ENCODE measurements at regions not wholly inside any gene's neighbourhood (a gene's known extent, or its start where the extent isn't known, plus 50 kb on each side); places are given as distances from the start of the nearest gene placed in this dataset.

DNA sequence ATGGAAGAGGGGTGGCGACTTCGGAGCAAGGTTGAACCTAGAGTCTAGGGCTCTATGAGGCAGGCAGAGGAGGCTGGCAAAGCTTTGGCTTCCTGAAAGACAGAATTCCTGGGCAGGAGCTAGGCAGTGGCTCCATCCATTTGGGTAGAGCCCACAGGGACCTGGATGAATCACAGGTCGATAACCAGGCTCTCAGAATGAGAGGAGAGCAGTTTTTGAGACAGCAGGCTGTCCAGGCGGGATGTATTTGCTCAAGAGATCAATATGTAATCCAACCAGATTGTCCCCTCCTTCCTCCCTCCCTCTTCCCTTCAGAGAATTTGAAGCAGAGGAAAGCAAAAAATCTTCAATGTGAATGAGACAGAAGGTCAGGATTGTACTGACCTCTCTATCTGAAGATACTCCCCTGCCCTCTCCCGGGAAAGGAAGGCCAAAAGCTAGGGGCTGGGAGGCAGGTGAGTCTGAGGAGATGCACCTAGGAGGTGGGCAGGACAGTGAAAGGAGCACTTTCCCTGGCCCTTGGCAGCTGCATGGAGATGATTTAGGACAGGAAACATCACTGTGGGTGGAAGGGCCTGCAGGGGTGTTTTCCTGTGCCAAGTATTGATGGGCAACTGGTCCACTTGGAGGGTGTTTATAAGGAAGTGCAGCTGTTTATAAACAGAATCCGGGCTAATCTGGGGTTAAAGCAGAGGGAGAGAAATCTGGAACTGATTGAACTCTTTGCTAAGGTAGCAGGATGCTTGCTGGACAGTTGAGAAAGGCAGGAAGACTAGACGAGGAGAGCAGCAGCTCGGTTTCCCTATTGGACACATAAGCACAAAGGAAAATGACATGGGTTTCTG, 212.4 kb upstream of the LRFN2 start:
- H3K9me3 Mint-ChIP-seq = no peaks in the 10 kb centered on the region
- no peak overlapping the region for H3K4me3 Mint-ChIP-seq
- H3K27me3 Mint-ChIP-seq (ENCODE audit: low read depth) = peaks cover 31% of the 10 kb centered on the region
- no peaks in the 10 kb centered on the region for H3K36me3 Mint-ChIP-seq (ENCODE audit: low read depth)
- TF ChIP-seq, protein P1, sequence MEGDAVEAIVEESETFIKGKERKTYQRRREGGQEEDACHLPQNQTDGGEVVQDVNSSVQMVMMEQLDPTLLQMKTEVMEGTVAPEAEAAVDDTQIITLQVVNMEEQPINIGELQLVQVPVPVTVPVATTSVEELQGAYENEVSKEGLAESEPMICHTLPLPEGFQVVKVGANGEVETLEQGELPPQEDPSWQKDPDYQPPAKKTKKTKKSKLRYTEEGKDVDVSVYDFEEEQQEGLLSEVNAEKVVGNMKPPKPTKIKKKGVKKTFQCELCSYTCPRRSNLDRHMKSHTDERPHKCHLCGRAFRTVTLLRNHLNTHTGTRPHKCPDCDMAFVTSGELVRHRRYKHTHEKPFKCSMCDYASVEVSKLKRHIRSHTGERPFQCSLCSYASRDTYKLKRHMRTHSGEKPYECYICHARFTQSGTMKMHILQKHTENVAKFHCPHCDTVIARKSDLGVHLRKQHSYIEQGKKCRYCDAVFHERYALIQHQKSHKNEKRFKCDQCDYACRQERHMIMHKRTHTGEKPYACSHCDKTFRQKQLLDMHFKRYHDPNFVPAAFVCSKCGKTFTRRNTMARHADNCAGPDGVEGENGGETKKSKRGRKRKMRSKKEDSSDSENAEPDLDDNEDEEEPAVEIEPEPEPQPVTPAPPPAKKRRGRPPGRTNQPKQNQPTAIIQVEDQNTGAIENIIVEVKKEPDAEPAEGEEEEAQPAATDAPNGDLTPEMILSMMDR (IDR thresholded peaks at IDR 0.05; ENCODE audit: unreplicated experiment in 3 of 3) = no peak
- peaks cover 7% of the 10 kb centered on the region for H3K4me1 Mint-ChIP-seq
- H3K27ac Mint-ChIP-seq = no peak overlapping the region

DNA sequence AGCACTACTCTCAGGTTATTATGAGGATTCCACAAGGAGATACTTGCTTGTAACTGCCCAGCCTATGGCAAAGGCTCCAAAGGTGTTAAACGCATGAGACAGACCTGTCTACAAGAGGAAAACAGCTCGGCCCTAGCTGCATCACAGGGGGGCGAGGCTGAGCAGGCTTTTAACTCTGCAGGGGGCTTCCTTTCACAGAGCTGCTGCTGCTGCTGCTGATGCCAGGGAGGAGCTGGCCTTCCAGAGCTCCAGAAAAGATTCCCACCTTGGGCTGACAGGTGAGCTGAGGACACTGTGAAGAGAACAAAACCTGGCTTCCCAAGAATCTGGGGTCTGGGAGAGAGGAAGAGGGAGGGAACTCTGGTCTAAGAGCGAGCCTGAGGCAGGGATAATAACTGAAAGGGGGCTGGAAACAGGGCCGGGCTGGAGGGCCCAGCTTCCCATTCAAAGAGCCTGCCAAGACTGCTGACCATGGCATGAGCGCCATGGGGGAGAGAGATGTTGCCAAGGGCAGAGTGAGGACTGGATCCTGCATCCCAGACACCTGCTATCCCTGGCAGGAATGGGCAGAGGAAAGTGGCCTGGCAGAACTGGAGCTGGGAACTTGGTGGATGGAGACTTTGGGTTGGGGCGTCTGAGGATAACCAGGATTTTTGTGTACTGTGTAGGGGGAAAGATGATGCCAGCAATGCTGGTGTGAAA, 211.1 kb upstream of the LRFN2 start:
- no peak overlapping the region for H3K27ac Mint-ChIP-seq
- no peak overlapping the region for H3K4me3 Mint-ChIP-seq
- H3K4me1 Mint-ChIP-seq = peaks cover 7% of the 10 kb centered on the region
- peaks cover 39% of the 10 kb centered on the region for H3K27me3 Mint-ChIP-seq (ENCODE audit: low read depth)
- TF ChIP-seq, protein P1 (IDR thresholded peaks at IDR 0.05; ENCODE audit: unreplicated experiment in 3 of 3) = no peak
- no peaks in the 10 kb centered on the region for H3K36me3 Mint-ChIP-seq (ENCODE audit: low read depth)
- H3K9me3 Mint-ChIP-seq = no peaks in the 10 kb centered on the region

DNA sequence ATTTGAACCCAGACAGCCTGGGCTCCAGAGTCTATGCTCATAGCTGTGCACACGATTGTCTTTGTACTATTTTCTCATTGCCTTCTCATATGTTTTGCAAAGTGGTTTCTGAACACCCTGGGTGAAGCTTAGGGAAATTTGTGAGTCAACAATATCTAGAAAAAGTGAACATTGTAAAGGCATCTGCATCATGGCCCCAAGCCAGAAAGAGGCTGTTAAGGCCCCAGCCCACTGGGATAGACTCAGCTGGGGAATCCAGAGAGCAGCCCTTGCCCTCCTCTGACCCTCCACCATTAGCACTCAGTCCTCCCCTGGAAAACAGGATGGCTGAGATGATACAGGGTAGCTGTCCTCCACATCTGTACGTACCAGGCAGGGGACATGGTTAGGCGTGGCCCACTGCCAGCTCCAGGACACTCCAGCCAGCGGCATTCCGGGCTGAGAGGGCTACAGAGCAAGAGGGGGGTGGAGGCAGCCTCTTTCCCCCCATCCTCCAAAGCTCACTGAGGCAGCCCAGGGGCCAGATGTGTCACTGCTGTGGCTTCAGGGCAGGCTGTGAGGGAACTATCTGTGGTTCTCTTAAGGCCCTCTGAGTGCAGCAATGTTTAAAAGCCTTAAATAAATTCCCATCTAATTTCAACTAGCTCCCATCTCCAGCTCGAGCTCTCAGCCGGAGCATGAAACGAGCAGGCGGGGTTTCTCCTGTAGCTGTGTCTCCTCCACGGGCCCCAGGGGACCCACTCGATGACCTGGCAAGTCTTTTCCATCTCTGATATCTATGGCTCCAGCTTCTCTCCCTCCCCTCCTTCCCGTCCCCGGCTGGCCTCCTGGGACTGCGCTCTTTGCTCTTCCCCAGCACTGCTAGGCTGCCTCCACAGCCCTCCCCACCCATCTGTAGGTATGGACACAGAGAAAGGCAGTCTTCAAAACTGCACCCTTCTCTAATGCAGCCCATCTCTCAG, 209.4 kb upstream of the LRFN2 start:
- Mint-ChIP-seq H3K27me3 (ENCODE audit: low read depth) (peaks cover 39% of the 10 kb centered on the region), H3K36me3 (ENCODE audit: low read depth) (no peaks in the 10 kb centered on the region), H3K4me1 (peaks cover 7% of the 10 kb centered on the region), H3K9me3 (no peaks in the 10 kb centered on the region), H3K4me3 (no peak overlapping the region), H3K27ac (peak overlapping the region in 1 of 3 experiments; percentile 35)
- TF ChIP-seq, protein P1 (IDR thresholded peaks at IDR 0.05; ENCODE audit: unreplicated experiment in 3 of 3) = no peak

DNA sequence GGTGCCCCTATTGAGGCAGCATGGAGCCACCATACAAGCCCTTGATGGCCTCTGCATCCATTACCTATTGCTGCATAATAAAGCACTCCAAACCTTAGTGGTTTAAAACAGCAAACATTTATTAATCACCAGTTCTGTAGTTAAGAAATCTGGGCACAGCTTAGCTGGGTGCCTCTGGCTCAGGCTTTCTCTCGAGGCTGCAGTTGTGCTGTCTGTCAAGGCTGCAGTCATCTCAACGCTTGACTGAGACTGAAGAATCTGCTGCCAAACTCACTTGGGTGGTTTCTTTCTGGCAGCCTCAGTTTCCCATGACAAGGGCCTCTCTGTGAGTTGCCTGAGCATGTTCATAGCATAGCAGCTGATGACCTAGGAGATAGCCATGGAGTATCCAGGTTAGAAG, 207.4 kb upstream of the LRFN2 start:
- no peak overlapping the region for H3K27ac Mint-ChIP-seq
- TF ChIP-seq, protein P1 (IDR thresholded peaks at IDR 0.05; ENCODE audit: unreplicated experiment in 3 of 3) = no peak
- H3K4me1 Mint-ChIP-seq = peaks cover 7% of the 10 kb centered on the region
- no peaks in the 10 kb centered on the region for H3K9me3 Mint-ChIP-seq
- no peaks in the 10 kb centered on the region for H3K36me3 Mint-ChIP-seq (ENCODE audit: low read depth)
- H3K4me3 Mint-ChIP-seq = no peak overlapping the region
- peaks cover 36% of the 10 kb centered on the region for H3K27me3 Mint-ChIP-seq (ENCODE audit: low read depth)

DNA sequence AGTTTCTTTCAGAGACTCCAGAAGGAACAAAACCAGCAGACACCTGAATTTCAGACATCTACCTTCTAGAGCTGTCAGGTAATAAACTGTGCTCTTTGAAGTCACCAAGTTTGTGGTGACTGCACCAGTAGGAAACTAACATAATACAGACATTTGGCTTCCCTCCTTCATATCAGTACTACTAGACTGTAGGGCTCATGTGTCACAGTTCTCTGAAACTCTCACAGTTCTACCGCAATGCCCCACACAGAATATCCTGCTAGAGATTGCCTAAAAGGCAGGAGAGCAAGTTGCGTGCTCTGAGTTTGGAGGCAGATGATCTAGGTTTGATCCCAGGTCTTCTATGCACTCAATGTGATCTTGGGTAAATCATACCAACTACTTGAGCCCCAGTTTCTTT, 205.0 kb upstream of the LRFN2 start:
- H3K4me1 Mint-ChIP-seq = peaks cover 11% of the 10 kb centered on the region
- TF ChIP-seq, protein P1 (IDR thresholded peaks at IDR 0.05; ENCODE audit: unreplicated experiment in 3 of 3) = no peak
- H3K36me3 Mint-ChIP-seq (ENCODE audit: low read depth) = no peaks in the 10 kb centered on the region
- no peaks in the 10 kb centered on the region for H3K9me3 Mint-ChIP-seq
- H3K4me3 Mint-ChIP-seq = no peak overlapping the region
- H3K27me3 Mint-ChIP-seq (ENCODE audit: low read depth) = peaks cover 38% of the 10 kb centered on the region
- no peak overlapping the region for H3K27ac Mint-ChIP-seq
